ENCODE measurements at regions not wholly inside any gene's neighbourhood (a gene's known extent, or its start where the extent isn't known, plus 50 kb on each side); places are given as distances from the start of the nearest gene placed in this dataset.

DNA sequence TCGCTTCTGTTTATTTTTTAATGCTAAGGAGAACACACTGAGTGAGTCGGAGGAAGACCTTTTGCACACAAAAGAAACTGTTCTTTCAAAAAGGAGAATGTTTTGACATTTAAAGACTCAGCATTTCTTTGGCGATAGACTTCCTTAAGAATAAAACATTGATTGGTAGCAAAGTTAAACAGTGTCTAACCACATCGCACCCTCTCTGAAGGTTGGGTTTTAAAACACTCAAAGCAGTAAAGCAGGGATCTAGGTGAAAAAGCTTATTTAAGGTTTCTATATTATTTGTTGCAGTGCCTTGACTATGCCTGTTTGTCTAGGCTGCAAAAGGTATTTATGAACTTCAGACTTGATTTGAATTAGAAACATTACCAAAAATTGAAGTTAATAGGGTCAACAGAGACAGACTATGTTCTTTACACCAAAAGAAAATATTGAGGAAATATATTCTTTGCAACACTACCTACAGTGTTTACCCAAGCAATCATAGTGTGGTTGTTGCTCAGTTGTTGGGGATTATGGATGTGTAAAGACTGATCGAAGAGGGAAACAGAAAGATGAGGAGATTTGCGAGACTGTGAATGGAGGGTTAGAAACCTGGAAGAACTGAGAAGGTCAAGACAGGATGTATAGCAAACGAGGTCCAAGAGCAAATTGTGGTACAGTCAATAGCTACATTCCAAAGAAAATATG lies 297.8 kb upstream of the SLC39A10 start:
- DNase-seq (ENCODE audit: low spot score): no peak
- TF ChIP-seq, protein P1, sequence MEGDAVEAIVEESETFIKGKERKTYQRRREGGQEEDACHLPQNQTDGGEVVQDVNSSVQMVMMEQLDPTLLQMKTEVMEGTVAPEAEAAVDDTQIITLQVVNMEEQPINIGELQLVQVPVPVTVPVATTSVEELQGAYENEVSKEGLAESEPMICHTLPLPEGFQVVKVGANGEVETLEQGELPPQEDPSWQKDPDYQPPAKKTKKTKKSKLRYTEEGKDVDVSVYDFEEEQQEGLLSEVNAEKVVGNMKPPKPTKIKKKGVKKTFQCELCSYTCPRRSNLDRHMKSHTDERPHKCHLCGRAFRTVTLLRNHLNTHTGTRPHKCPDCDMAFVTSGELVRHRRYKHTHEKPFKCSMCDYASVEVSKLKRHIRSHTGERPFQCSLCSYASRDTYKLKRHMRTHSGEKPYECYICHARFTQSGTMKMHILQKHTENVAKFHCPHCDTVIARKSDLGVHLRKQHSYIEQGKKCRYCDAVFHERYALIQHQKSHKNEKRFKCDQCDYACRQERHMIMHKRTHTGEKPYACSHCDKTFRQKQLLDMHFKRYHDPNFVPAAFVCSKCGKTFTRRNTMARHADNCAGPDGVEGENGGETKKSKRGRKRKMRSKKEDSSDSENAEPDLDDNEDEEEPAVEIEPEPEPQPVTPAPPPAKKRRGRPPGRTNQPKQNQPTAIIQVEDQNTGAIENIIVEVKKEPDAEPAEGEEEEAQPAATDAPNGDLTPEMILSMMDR (IDR thresholded peaks at IDR 0.05; ENCODE audit: extremely low read depth, insufficient read depth, missing control alignments): no peak
- in situ Hi-C loops (cut with MboI; ENCODE audit: low pct_unique_long_range_greater_than_20kb, low sequenced_read_pairs, unreplicated experiment): no loop called here

DNA sequence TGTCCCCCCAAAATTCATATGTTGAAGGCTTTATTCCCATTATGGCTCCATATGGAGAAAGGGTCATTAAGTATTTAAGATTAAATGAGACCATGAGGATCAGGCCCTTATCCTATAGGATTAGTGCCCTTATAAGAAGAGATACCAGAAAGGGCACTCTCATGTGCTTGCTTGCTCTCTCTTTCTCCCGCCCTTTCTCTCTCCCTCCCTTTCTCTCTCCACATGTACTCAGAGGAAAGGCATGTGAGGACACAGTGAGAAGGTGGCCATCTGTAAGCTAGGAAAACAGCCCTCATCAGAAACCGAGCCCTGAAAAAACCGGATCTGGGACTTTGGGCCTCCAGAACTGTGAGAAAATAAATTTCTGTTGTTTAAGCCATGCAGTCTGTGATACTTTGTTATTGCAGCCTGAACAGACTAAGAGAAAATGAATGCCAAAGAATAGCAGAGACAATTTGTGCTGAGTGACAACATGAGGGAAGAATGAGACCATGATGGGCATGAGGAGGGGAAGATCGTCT lies 300.0 kb upstream of the SLC39A10 start:
- in situ Hi-C loops (cut with MboI; ENCODE audit: low pct_unique_long_range_greater_than_20kb, low sequenced_read_pairs, unreplicated experiment): no loop called here
- no peak for DNase-seq (ENCODE audit: low spot score)
- TF ChIP-seq, protein P1 (IDR thresholded peaks at IDR 0.05; ENCODE audit: extremely low read depth, insufficient read depth, missing control alignments): no peak

DNA sequence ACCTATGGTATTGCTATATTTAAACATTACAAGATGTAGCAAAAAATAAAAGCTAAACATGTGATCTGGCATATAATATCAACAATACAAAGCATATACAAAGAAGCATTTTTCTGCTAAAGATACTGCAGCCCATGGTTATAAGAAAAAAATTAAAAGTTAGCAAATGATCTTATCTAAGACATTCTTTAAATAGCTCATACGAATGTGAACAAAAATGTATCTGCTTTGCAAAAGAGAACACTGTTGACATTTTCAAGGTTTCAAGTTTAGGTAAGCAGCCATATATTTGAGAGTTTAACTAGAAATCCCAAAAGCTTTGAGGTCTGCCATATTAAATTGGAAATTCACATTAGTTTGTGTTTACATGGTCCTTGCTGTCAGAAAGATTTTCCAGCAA lies 301.0 kb upstream of the SLC39A10 start:
- TF ChIP-seq, protein P1 (IDR thresholded peaks at IDR 0.05; ENCODE audit: extremely low read depth, insufficient read depth, missing control alignments): no peak

DNA sequence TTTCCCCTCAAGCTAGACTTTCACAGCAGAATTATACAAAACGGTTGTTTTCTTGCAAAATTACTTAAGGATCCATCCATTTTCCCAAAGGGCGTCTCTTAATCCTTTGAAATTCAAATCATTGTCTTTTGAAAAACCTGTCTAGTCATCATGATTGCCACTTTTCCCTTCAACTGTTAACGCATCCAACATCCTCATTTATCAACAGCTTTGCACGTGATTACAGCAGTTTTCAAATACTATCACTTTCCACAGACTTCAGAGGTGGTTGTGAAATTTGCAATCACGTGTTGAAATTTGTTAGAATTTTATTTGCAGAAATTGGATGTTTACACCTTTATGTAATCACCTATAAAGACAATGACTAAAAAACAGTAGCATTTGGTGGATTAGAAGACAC lies 304.4 kb upstream of the SLC39A10 start:
- TF ChIP-seq, protein P1 (IDR thresholded peaks at IDR 0.05; ENCODE audit: extremely low read depth, insufficient read depth, missing control alignments): no peak
- DNase-seq (ENCODE audit: low spot score): no peak
- in situ Hi-C loops (cut with MboI; ENCODE audit: low pct_unique_long_range_greater_than_20kb, low sequenced_read_pairs, unreplicated experiment): no loop called here

More for the DNA sequence above, 301.0 kb upstream of the SLC39A10 start:
- no peak for DNase-seq (ENCODE audit: low spot score)
- in situ Hi-C loops (cut with MboI; ENCODE audit: low pct_unique_long_range_greater_than_20kb, low sequenced_read_pairs, unreplicated experiment): no loop called here

DNA sequence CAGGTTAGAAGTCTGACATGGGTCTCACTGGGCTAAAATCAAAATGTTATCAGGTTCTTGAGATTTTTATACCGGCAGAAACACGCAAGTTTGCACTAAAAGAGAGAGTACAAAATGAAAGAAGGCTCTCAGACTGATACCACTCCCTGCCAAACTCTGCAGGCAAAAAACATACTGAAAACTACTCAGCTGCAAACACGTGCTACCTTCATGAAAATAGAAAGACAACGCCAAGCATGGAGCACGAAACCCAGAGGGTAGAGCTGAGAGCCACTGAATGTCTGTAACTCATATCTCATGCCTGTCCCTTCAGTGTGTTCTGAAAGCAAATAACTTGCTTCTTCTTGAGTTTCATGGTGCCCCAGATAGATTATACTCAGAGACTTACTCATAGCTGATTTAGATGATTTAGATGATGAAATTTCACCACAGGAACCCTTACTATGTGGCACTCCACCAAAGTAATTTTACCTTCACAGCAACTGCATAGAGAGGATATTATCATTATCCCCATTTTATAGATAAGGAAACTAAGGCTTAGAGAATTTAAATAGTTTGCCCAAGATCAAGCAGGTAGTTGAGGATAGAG lies 313.0 kb upstream of the SLC39A10 start:
- in situ Hi-C loops (cut with MboI; ENCODE audit: low pct_unique_long_range_greater_than_20kb, low sequenced_read_pairs, unreplicated experiment): no loop called here
- TF ChIP-seq, protein P1 (IDR thresholded peaks at IDR 0.05; ENCODE audit: extremely low read depth, insufficient read depth, missing control alignments): no peak
- DNase-seq (ENCODE audit: low spot score): no peak

DNA sequence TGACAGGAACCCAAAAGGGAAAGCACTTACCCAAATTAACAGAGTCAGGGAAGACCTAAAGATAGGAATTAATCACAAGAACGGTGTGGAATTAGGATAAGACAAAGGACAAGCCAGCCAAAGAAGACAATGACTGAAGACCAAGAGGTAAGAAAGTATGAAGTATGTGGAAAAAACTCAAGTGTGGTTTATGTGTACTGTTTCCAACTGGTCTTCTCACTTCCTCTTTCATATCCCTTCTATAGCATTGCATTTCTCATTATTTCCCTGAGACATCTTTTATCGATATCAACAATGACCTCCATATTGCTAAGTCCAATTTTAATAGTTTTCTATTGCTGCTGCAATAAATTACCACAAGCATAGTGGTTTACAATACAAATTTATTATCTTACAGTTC lies 313.5 kb upstream of the SLC39A10 start:
- no peak for DNase-seq (ENCODE audit: low spot score)
- TF ChIP-seq, protein P1 (IDR thresholded peaks at IDR 0.05; ENCODE audit: extremely low read depth, insufficient read depth, missing control alignments): no peak
- in situ Hi-C loops (cut with MboI; ENCODE audit: low pct_unique_long_range_greater_than_20kb, low sequenced_read_pairs, unreplicated experiment): no loop called here
